Activated T-helper 2 cell treated with anti-CD3 and anti-CD28 coated beads, Interferon-gamma antibody, Interleukin-2, Interleukin-4, amounts not matched to agents 10 μg/mL and 5 μg/mL and 100 μg/mL, durations not matched to agents 14 hours and 24 hours and 36 hours (primary cell): ENCODE measurements at regions not wholly inside any gene's neighbourhood (a gene's known extent, or its start where the extent isn't known, plus 50 kb on each side); places are given as distances from the start of the nearest gene placed in this dataset.

Source experiments
- DNase-seq: peaks from one replicate; pipeline ENCODE4 v3.0.0; 2021; ENCODE audit warnings: low spot score
- H3K27ac Mint-ChIP-seq: one replicate; pipeline ENCODE4 v1.8.0; 2021; ENCODE audit warnings: mixed read lengths
- H3K27me3 Mint-ChIP-seq: one replicate; pipeline ENCODE4 v1.8.0; 2021; ENCODE audit warnings: low read depth, mixed read lengths
- H3K36me3 Mint-ChIP-seq: one replicate; pipeline ENCODE4 v1.8.0; 2021; ENCODE audit warnings: low read depth, mixed read lengths
- H3K4me1 Mint-ChIP-seq: one replicate; pipeline ENCODE4 v1.8.0; 2021; ENCODE audit warnings: low read depth, mixed read lengths
- H3K4me3 Mint-ChIP-seq: one replicate; pipeline ENCODE4 v1.8.0; 2021; ENCODE audit warnings: low read depth, mild to moderate bottlenecking, moderate library complexity, mixed read lengths
- H3K9me3 Mint-ChIP-seq: one replicate; pipeline ENCODE4 v1.8.0; 2021; ENCODE audit warnings: mixed read lengths
- intact Hi-C: fragments of 100-400 bp; cut with micrococcal nuclease; formaldehyde crosslinking; loops from one replicate; pipeline ENCODE4 v1.15.1; 2023

DNA sequence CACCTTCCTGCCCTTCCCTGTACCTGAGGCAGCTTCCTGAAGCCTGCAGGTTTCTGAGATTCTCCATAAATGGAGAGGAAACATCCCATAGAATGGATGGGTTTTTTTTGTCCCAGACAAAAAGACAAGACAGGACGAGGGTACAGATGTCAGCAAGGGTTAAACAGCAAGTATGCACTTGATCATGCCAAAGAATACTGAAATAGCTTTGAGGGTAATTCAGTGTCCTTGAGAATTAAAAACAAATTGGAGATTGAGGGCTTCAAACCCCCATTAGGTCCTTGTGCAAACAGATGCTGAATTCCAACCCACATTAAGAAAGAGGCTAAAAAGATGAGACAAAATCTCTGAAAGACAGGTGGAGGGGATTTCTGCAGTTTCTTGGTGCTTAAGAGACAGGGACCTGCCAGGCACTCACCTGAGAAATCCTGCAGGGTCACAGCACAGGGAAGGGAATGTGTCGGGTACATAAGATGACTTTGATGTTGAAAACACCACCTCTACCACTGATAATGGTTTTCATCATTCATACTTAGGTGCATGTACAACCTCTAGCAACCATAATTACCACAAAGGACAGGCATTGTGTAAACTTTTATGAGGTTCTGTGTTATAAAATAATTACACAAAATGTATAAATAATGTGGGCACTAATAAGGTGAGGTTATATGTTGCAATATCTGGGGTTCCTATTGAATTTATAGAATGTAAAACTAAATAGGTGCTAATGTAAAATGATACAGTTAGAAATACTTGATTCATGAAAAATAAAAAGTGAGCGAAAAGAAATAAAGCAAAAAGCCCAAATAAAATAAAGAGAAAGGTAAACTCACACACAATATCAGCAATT is 107.1 kb upstream of the TOP3B start:
- no peak for DNase-seq
- intact Hi-C loops = no loop called here
- no peak overlapping the region for H3K4me3 Mint-ChIP-seq
- no peak overlapping the region for H3K27ac Mint-ChIP-seq
- peaks cover 20% of the 10 kb centered on the region for H3K4me1 Mint-ChIP-seq
- H3K9me3 Mint-ChIP-seq = no peaks in the 10 kb centered on the region
- no peaks in the 10 kb centered on the region for H3K36me3 Mint-ChIP-seq
- peaks cover 3% of the 10 kb centered on the region for H3K27me3 Mint-ChIP-seq

DNA sequence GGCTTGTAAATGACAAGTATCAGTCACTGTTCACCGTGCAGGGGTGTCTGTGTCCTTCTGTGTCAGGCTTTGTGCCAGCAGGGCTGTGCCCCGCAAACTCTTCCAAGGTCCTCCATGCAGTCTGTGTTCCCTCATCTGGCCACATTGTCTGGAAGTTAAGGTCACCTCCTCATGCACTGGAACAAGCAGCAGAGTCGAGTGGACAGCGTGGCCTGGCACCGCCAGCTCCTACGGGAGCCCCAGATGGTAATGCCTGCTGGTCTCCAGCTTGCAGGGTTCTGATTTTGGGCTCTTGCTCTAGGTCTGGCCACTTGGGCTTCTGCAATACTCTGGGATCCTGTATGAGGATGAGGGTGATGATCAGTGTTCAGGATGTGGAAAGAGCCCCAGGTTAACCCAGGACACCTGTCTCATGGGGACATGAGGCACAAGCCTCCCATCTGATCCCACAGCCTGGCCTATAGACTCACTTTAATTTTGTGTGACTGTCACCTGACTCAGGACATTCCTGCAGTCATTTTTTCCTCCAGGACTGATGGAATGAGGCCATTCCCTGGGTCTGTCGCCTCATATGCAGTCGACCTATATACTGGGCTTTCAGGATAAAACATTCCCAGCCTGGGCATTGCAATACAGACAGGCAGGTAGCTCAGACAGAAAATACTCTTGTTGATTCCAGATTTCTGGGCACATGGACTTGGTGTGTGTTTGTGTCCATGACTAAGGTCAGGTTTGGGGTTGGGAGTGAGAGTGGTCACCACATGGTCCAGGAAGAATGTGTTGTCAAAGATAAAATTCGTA is 106.3 kb upstream of the TOP3B start:
- Mint-ChIP-seq H3K4me1 (peaks cover 19% of the 10 kb centered on the region), H3K27ac (no peak overlapping the region), H3K27me3 (peaks cover 6% of the 10 kb centered on the region), H3K4me3 (no peak overlapping the region), H3K9me3 (no peaks in the 10 kb centered on the region), H3K36me3 (no peaks in the 10 kb centered on the region)
- intact Hi-C loops = no loop called here
- no peak for DNase-seq

DNA sequence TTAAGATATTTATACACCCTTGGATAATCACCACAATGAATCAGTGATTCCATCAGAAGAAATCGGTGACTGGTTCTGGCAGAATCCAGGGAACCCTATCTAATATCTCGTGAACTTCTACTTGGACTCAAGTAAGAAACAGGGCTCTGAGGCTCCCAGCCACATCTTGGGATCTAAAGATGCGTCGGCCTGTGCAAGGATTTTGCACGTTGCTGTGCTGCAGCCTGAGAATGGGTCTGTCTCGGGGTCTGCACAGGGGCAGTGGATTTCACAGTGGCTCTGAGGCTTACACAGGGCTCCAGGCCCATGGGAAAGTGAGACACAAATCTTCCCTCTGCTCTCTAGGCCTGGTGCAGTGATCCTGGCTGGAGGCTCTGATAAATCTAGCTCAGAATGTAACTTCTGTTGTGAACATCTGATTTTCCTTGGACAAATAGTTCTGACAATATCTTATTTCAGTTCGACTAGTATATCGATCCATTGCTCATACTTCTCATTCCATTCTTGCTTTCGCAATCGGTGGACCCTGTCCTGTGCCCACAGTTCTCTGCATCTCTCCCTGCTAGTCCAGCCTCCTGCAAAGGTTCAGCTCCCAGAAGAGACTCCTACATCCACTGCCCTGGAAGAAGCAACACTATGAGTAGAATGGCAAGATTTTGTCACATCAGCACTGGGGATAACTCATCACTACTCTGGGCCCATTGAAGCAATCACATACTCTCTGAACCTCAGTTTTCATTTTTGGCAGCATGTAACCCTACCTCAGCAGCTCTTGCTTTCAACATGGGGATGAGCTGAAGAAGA is 105.5 kb upstream of the TOP3B start:
- intact Hi-C loops = no loop called here
- Mint-ChIP-seq H3K4me1 (peaks cover 12% of the 10 kb centered on the region), H3K36me3 (no peaks in the 10 kb centered on the region), H3K4me3 (no peak overlapping the region), H3K9me3 (no peaks in the 10 kb centered on the region), H3K27me3 (peaks cover 13% of the 10 kb centered on the region), H3K27ac (no peak overlapping the region)
- no peak for DNase-seq

DNA sequence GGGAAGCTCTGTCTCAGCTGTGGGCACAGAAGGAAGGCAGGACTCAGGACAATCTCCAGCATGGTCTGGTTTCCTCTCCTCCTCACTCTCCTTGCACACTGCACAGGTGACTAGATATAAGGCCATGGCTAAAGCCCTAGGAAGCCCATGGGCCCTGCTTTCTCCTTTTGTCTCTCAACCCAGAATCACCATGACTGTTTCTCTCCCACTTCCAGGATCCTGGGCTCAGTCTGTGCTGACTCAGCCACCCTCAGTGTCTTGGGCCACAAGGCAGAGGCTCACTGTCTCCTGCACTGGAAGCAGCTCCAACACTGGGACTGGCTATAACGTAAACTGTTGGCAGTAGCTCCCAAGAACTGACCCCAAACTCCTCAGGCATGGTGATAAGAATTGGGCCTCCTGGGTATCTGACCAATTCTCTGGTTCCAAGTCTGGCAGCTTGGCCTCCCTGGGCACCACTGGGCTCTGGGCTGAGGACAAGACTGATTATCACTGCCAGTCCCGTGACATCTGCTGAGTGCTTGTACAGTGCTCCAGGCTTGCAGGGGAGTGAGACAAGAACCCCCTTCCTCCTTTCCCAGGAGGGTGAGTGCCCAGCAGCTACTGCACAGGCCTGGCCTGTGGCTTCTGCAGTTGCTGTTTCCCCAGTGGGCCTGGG is 104.0 kb upstream of the TOP3B start:
- Mint-ChIP-seq H3K27me3 (peaks cover 19% of the 10 kb centered on the region), H3K9me3 (no peaks in the 10 kb centered on the region), H3K27ac (no peak overlapping the region), H3K36me3 (no peaks in the 10 kb centered on the region), H3K4me1 (no peaks in the 10 kb centered on the region), H3K4me3 (no peak overlapping the region)
- intact Hi-C loops = no loop called here
- DNase-seq = no peak

DNA sequence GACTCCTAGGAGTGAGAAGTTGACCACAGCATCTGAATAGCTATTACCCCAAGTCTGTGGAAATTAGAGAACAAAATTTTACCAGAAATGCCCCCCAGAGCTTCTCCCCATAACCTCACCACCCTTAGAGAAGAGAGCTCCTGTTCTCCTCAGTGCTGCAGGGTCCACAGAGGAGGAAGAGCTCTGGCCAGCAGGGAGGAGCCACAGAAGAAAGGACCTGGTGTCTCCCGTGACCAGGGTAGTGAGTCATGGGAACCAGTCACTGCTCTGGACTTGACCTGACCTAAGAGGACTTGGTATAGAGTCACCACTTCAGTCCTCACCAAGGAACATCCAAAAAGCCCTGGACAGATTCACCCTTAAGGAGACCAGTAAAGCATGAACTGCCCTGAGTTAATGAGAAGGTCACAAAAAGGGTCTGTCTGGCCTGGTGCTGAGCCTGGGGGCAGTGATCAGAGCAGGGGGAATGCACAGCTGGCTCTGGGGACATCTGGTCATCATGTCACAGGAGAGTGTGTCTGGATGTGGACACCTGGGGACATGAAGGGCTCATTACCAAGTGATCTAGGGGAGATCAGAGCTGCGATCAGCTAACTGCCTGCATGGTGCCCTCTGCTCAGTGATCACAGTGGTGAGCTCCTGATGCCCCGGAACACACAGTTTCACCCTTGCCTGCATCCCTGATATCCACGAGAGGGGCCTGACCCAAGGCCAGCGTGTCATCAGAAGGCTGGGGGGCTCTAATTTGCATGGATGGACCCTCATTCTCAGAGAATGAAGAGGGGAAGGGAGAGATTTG is 103.3 kb upstream of the TOP3B start:
- no peak overlapping the region for H3K4me3 Mint-ChIP-seq
- H3K9me3 Mint-ChIP-seq = no peaks in the 10 kb centered on the region
- H3K36me3 Mint-ChIP-seq = no peaks in the 10 kb centered on the region
- peaks cover 22% of the 10 kb centered on the region for H3K27me3 Mint-ChIP-seq
- H3K27ac Mint-ChIP-seq = no peak overlapping the region
- no peak for DNase-seq
- H3K4me1 Mint-ChIP-seq = no peaks in the 10 kb centered on the region
- intact Hi-C loops = no loop called here

DNA sequence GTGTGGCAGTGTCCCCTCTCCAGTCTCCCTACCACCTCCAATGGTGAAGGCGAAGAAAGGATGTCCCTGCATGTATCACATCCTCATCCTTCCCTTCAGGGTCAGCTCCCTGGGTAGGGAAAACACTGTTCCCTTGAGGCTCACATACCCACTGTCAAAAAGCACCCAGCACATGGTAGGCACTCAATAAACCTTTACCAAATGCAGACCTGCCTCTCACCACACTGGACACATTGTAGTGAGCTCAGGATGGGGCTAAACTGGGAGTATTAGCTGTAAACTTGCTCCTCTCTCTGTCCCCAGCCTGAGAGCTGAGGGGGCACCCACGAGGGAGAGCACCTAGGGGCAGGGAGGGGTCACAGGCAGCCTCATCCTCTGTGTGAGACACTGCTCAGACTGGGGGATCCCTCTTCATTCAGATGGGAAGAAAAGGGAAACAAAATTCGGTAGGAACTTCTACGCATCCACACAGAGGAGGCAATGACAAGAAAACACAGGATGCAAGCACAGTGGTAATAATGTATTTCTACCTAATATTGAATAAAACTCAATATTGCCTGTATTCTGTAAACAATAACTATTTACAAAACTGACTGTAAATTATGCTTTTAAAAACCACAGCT is 101.6 kb upstream of the TOP3B start:
- H3K4me3 Mint-ChIP-seq = no peak overlapping the region
- no peak for DNase-seq
- no peaks in the 10 kb centered on the region for H3K9me3 Mint-ChIP-seq
- no peak overlapping the region for H3K27ac Mint-ChIP-seq
- H3K4me1 Mint-ChIP-seq = no peaks in the 10 kb centered on the region
- peaks cover 30% of the 10 kb centered on the region for H3K27me3 Mint-ChIP-seq
- H3K36me3 Mint-ChIP-seq = no peaks in the 10 kb centered on the region
- intact Hi-C loops = no loop called here

DNA sequence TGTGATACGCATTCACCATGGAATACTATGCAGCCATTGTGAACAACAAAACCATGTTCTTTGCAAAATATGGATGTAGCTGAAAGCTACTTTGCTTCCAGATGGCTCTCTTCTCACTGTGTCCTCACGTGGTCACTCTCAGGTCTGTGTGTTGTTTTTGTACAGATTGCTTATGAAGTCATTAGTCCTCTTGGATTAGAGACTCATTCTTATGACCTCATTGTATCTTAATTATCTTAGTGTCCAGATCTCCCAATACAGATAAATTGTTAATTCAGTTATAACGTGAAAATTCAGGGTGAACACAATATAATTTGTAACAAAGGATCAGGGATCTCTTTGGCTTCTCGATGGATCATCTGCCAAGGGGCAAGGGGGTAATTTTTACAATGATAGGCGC is 100.4 kb upstream of the TOP3B start:
- no peak for DNase-seq
- Mint-ChIP-seq H3K4me3 (no peak overlapping the region), H3K27ac (no peak overlapping the region), H3K27me3 (peaks cover 32% of the 10 kb centered on the region), H3K9me3 (no peaks in the 10 kb centered on the region), H3K4me1 (no peaks in the 10 kb centered on the region), H3K36me3 (no peaks in the 10 kb centered on the region)
- intact Hi-C loops = no loop called here

DNA sequence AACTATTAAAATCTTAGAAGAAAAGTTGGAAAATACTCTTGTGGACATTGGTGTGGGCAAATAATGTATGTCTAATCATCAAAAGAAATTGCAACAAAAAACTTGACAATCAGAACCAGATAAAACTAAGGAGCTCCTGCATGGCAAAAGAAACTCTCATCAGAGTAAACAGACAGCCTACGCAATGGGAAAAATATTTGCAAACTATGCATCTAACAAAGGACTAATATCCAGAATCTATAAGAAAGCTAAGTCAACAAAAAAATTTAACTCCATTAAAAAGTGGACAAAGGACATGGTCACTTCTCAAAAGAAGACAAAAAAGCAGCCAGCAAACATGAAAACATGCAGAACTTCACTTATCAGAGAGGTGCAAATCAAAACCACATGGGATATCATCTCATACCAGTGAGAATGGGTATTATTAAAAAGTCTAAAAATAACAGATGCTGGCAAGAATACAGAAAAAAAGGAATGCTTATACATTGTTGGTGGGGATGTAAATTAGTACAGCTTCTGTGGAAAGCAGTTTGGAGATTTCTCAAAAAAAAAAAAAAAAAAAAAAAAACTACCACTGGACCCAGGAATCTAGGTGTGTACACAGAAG is 99.7 kb upstream of the TOP3B start:
- intact Hi-C loops = no loop called here
- no peak for DNase-seq
- H3K4me1 Mint-ChIP-seq = no peaks in the 10 kb centered on the region
- H3K36me3 Mint-ChIP-seq = no peaks in the 10 kb centered on the region
- H3K27ac Mint-ChIP-seq = no peak overlapping the region
- H3K9me3 Mint-ChIP-seq = no peaks in the 10 kb centered on the region
- peaks cover 37% of the 10 kb centered on the region for H3K27me3 Mint-ChIP-seq
- H3K4me3 Mint-ChIP-seq = no peak overlapping the region

DNA sequence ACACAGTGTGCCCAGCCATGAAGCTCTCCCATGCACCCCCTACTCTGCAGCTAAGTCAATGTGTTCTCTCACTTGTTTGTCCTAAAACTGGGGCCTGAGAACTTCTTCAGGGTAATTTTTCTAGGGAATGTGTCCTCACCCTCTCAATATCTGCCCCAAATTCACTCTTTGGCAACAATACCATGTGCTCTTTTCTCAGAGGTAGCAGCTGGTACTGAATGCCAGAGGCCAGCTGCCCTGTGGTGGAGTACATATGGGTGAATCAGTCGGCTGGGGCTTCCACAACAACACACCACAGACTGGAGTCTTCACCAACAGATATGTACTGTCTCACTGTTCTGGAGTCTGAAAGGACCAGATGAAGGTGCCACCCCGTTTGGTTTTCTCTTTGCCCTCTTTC is 97.7 kb upstream of the TOP3B start:
- intact Hi-C loops = no loop called here
- Mint-ChIP-seq H3K4me3 (no peak overlapping the region), H3K9me3 (no peaks in the 10 kb centered on the region), H3K27me3 (peaks cover 49% of the 10 kb centered on the region), H3K27ac (no peak overlapping the region), H3K4me1 (no peaks in the 10 kb centered on the region), H3K36me3 (no peaks in the 10 kb centered on the region)
- DNase-seq = no peak

DNA sequence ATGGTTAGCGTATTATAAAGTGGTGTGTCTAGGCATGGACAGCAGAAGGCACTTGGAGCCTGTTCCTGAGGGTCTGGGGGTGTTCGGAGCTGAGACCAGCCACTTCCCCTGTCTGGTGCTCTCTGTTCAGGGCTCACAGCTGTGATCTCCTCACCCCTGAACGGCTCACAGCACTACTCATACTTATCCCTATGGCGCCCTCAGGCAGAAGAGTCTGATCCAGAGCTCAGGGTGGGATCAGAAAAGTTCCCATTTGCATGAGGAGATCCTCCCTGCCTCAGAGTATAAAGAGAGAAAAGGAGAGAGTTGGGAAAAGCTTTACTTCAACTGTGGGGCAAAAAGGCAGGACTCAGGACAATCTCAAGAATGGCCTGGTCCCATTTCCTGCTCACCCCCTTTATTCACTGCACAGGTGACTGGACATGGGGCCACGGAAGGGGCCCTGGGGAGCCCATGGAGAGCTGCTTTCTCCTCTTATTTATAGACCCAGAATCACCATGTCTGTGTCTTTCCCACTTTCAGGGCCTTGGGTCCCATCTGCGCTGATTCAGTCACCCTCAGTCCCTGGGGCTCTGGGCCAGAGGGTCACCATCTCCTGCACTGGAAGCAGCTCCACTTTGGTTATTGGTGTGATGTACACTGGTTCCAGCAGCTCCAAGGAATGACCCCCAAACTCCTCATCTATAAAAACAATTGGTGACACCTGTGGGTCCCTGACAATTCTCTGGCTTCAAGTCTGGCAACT is 97.0 kb upstream of the TOP3B start:
- Mint-ChIP-seq H3K4me1 (no peaks in the 10 kb centered on the region), H3K9me3 (no peaks in the 10 kb centered on the region), H3K27ac (no peak overlapping the region), H3K36me3 (no peaks in the 10 kb centered on the region), H3K27me3 (peaks cover 52% of the 10 kb centered on the region), H3K4me3 (no peak overlapping the region)
- no peak for DNase-seq
- intact Hi-C loops = no loop called here

DNA sequence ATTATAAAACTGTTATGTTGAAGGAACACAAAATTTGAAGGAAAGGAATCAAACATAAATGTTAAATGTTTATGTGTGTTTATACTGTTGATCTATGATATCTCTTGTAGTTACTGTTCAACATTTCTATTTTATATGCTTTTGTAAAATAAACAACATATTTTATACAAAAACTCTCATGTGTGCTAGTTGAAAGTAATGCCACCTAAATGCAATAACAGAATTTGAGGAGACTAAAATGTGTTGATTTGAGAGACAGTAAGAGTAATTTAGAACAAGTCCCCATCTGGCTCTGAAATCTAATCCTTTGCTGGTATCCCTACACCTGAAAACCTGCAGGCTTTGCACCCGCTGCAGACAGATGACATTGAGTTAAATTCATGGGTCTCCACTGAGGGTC is 95.7 kb upstream of the TOP3B start:
- H3K27me3 Mint-ChIP-seq = peaks cover 48% of the 10 kb centered on the region
- intact Hi-C loops = no loop called here
- DNase-seq = no peak
- no peaks in the 10 kb centered on the region for H3K36me3 Mint-ChIP-seq
- no peak overlapping the region for H3K27ac Mint-ChIP-seq
- no peaks in the 10 kb centered on the region for H3K4me1 Mint-ChIP-seq
- H3K9me3 Mint-ChIP-seq = no peaks in the 10 kb centered on the region
- no peak overlapping the region for H3K4me3 Mint-ChIP-seq
